A549 (cell line): ENCODE measurements at regions not wholly inside any gene's neighbourhood (a gene's known extent, or its start where the extent isn't known, plus 50 kb on each side); places are given as distances from the start of the nearest gene placed in this dataset.

ENCODE experiments used
- ATAC-seq, 2 experiments: fragments of 200-7000 bp in 1 of 2; fragments of >200 bp in 1 of 2; cut with Nextera tagmentation in 1 of 2; cut with Tn5 transposase in 1 of 2; 3 replicates each; pipeline versions ENCODE4 v1.8.0 to v1.9.1; 2018 to 2020; ENCODE audit warnings: mild to moderate bottlenecking in 1 of 2, moderate library complexity in 1 of 2
- CTCF ChIA-PET: fragments of 300-600 bp; sonication (Branson Sonifier 250); formaldehyde crosslinking; extraction: SDS; loops from one replicate; lab custom pipeline; 2021; ENCODE audit warnings: antibody characterized with exemption, inconsistent platforms; lab: Yijun Ruan, JAX
- POLR2A ChIA-PET: fragments of 350-600 bp; formaldehyde crosslinking; extraction: SDS; loops from one replicate; lab custom pipeline; 2021; ENCODE audit warnings: antibody characterized with exemption, inconsistent platforms; lab: Yijun Ruan, JAX
- DNase-seq, 2 experiments: peaks; one replicate each; pipeline versions ENCODE4 v3.0.0 to v3.0.0-alpha.2; 2011 to 2016; ENCODE audit warnings: low read depth in 1 of 2, low spot score in 1 of 2
- FAIRE-seq: peaks from 2 replicates; lab custom pipeline; 2011; peaks lifted over from hg19 to GRCh38; lab: Jason Lieb, UNC
- H3K27ac ChIP-seq, 2 experiments: fragments of >200 bp; sonication (Bioruptor Twin); formaldehyde crosslinking; 3 replicates each; pipeline ENCODE4 v1.5.1; 2016 to 2017
- H3K4me1 ChIP-seq: fragments of >200 bp; sonication (Bioruptor Twin); formaldehyde crosslinking; 3 replicates; pipeline ENCODE4 v1.6.1; 2016
- H3K4me2 ChIP-seq: fragments of >200 bp; sonication (Bioruptor Twin); formaldehyde crosslinking; 3 replicates; pipeline ENCODE4 v1.6.1; 2016
- H3K4me3 ChIP-seq: fragments of >200 bp; sonication (Bioruptor Twin); formaldehyde crosslinking; 3 replicates; pipeline ENCODE4 v1.5.1; 2016
- H3K9me3 ChIP-seq: fragments of >200 bp; sonication (Bioruptor Twin); formaldehyde crosslinking; 3 replicates; pipeline ENCODE4 v1.6.1; 2016
- ATOH8 ChIP-seq: fragments of 250-450 bp; sonication (Bioruptor Pico); IDR thresholded peaks from 2 replicates; pipeline ENCODE4 v1.5.0; 2020; ENCODE audit warnings: low read depth, mild to moderate bottlenecking, moderate library complexity
- BHLHE40 ChIP-seq: IDR thresholded peaks from 2 replicates; pipeline ENCODE4 v1.6.1; 2012; ENCODE audit warnings: low read depth, low read length, inconsistent platforms
- CBX2 ChIP-seq: fragments of 200-600 bp; sonication (generic); IDR thresholded peaks from 2 replicates; pipeline ENCODE4 v1.6.1; 2016; ENCODE audit warnings: low read depth, mild to moderate bottlenecking, borderline replicate concordance
- CHD2 ChIP-seq: fragments of 150-350 bp; IDR thresholded peaks from 2 replicates; pipeline ENCODE4 v1.6.1; 2014; ENCODE audit warnings: low read length; ENCODE audit not compliant: partially characterized antibody
- ELK1 ChIP-seq: fragments of 150-350 bp; IDR thresholded peaks from 2 replicates; pipeline ENCODE4 v1.6.1; 2014; ENCODE audit warnings: low read depth, mild to moderate bottlenecking, low read length
- FOSB ChIP-seq: fragments of 250-450 bp; sonication (Bioruptor Pico); IDR thresholded peaks from 2 replicates; pipeline ENCODE4 v1.5.0; 2020; ENCODE audit warnings: mild to moderate bottlenecking, moderate library complexity
- FOSL2 ChIP-seq, 2 experiments: fragments of 450-650 bp in 1 of 2; fragments of >200 bp in 1 of 2; sonication (Bioruptor Twin) in 1 of 2; formaldehyde crosslinking; IDR thresholded peaks; 2 replicates each; pipeline versions ENCODE4 v1.5.0 to v1.6.1; 2016 to 2020; ENCODE audit warnings: mild to moderate bottlenecking in 1 of 2, moderate library complexity in 1 of 2
- HDAC2 ChIP-seq: fragments of 200-600 bp; sonication (generic); IDR thresholded peaks from 2 replicates; pipeline ENCODE4 v1.6.1; 2016
- HMGXB4 ChIP-seq: fragments of 250-450 bp; sonication (Bioruptor Pico); IDR thresholded peaks from 2 replicates; pipeline ENCODE4 v1.5.0; 2021; ENCODE audit warnings: mild to moderate bottlenecking, moderate library complexity, borderline replicate concordance
- HOXB13 ChIP-seq: fragments of 250-450 bp; sonication (Bioruptor Pico); IDR thresholded peaks from 2 replicates; pipeline ENCODE4 v1.5.0; 2020; ENCODE audit warnings: low read depth, mild to moderate bottlenecking, moderate library complexity
- JUN ChIP-seq, 2 experiments: fragments of >200 bp; sonication (Bioruptor Twin); formaldehyde crosslinking; IDR thresholded peaks; 2 replicates in 1 of 2; 3 replicates in 1 of 2; pipeline ENCODE4 v1.6.1; 2016 to 2017
- JUNB ChIP-seq: fragments of >200 bp; sonication (Bioruptor Twin); formaldehyde crosslinking; IDR thresholded peaks from 2 replicates; pipeline ENCODE4 v1.6.1; 2016
- KDM1A ChIP-seq: fragments of 200-600 bp; sonication (generic); IDR thresholded peaks from 2 replicates; pipeline ENCODE4 v1.6.1; 2016; ENCODE audit warnings: low read depth, mild to moderate bottlenecking
- MAX ChIP-seq: IDR thresholded peaks from 2 replicates; pipeline ENCODE4 v1.6.1; 2012
- NFE2L2 ChIP-seq: fragments of 150-350 bp; conservative IDR thresholded peaks from 2 replicates; pipeline ENCODE4 v1.6.1; 2014; ENCODE audit warnings: low read length
- NR3C1 ChIP-seq: fragments of >200 bp; sonication (Bioruptor Twin); formaldehyde crosslinking; IDR thresholded peaks from 3 replicates; pipeline ENCODE4 v1.6.1; 2017
- PBX3 ChIP-seq: IDR thresholded peaks from 2 replicates; pipeline ENCODE4 v1.6.1; 2012
- PHF8 ChIP-seq: fragments of 200-600 bp; sonication (generic); IDR thresholded peaks from 2 replicates; pipeline ENCODE4 v1.6.1; 2016; ENCODE audit warnings: low read depth, mild to moderate bottlenecking, antibody characterized with exemption, moderate library complexity, borderline replicate concordance
- POLR2A ChIP-seq: IDR thresholded peaks from 2 replicates; pipeline ENCODE4 v1.6.1; 2012; ENCODE audit warnings: mild to moderate bottlenecking, low read length
- POLR2AphosphoS2 ChIP-seq: conservative IDR thresholded peaks from 2 replicates; pipeline ENCODE4 v1.6.1; 2012; ENCODE audit warnings: low read length, improper control_type of control experiment, inconsistent platforms
- RARB ChIP-seq: fragments of 250-450 bp; sonication (Bioruptor Pico); IDR thresholded peaks from 2 replicates; pipeline ENCODE4 v1.8.0; 2021; ENCODE audit warnings: mild to moderate bottlenecking, moderate library complexity
- RCOR1 ChIP-seq: fragments of 150-350 bp; IDR thresholded peaks from 2 replicates; pipeline ENCODE4 v1.6.1; 2014; ENCODE audit warnings: antibody characterized with exemption, low read length, low read depth
- REST ChIP-seq: fragments of 200-600 bp; sonication (generic); IDR thresholded peaks from 2 replicates; pipeline ENCODE4 v1.6.1; 2016; ENCODE audit warnings: antibody characterized with exemption, mild to moderate bottlenecking, moderate library complexity
- RFX5 ChIP-seq: fragments of 450-650 bp; IDR thresholded peaks from 2 replicates; pipeline ENCODE4 v1.7.1; 2014; ENCODE audit warnings: antibody characterized with exemption, mild to moderate bottlenecking, moderate library complexity
- SREBF2 ChIP-seq: fragments of 450-650 bp; IDR thresholded peaks from 2 replicates; pipeline ENCODE4 v1.6.1; 2014; ENCODE audit warnings: mild to moderate bottlenecking, moderate library complexity
- TFCP2L1 ChIP-seq: fragments of 250-450 bp; sonication (Bioruptor Pico); IDR thresholded peaks from 2 replicates; pipeline ENCODE4 v1.5.0; 2021; ENCODE audit warnings: mild to moderate bottlenecking
- TP53 ChIP-seq: fragments of 250-450 bp; sonication (Bioruptor Pico); IDR thresholded peaks from 2 replicates; pipeline ENCODE4 v1.5.0; 2021; ENCODE audit warnings: mild to moderate bottlenecking, moderate library complexity
- WGBS: methylation state at CpG from one replicate; pipeline ENCODE4 v1.1.6; 2017; ENCODE audit errors: missing lambda C conversion rate; 5-methylcytosine and 5-hydroxymethylcytosine counted together

- ChIA-PET CTCF (no interaction called here), POLR2A (no interaction called here)
- TF ChIP-seq HDAC2 (no peak), CBX2 (no peak), CHD2 (no peak), PHF8 (no peak), FOSB (no peak), TP53 (CRISPR knock-in tag) (no peak), MAX (no peak), POLR2A (no peak), BHLHE40 (no peak), SREBF2 (no peak), HOXB13 (CRISPR knock-in tag) (no peak), RFX5 (no peak), FOSL2 (IDR thresholded peaks at IDR 0.05) (no peak), FOSL2 (CRISPR knock-in tag; IDR thresholded peaks at IDR 0.05) (no peak), RCOR1 (no peak), KDM1A (no peak), PBX3 (no peak), NFE2L2 (no peak)
- no peak overlapping the region for H3K4me2 ChIP-seq
- FAIRE-seq (no peak), DNase-seq (no peak), ATAC-seq (no peak)
- H3K27ac ChIP-seq: no peak overlapping the region
- no peaks in the 10 kb centered on the region for H3K9me3 ChIP-seq
- WGBS: 89% methylated on average over 8 of the region's 8 CpGs
- H3K4me3 ChIP-seq: no peak overlapping the region
- H3K4me1 ChIP-seq: no peaks in the 10 kb centered on the region
Measured at GRCh38 chr6:144449911-144450597, 164.9 kb downstream of the UTRN start.

GRCh38 chr6:144460327-144461095, 175.4 kb downstream of the UTRN start:
- DNase-seq (no peak), FAIRE-seq (no peak), ATAC-seq (no peak)
- no peak for TF ChIP-seq PHF8
- no peak for TF ChIP-seq REST
- no peak for TF ChIP-seq HOXB13 (CRISPR knock-in tag)
- TF ChIP-seq ATOH8 (CRISPR knock-in tag): no peak
- no peak for TF ChIP-seq HMGXB4 (CRISPR knock-in tag)
- no peak for TF ChIP-seq CBX2
- TF ChIP-seq TFCP2L1 (CRISPR knock-in tag): no peak
- TF ChIP-seq POLR2AphosphoS2: no peak
- TF ChIP-seq ELK1: no peak
- TF ChIP-seq JUN (IDR thresholded peaks at IDR 0.05): no peak
- TF ChIP-seq JUNB: no peak
- TF ChIP-seq POLR2A: no peak
- TF ChIP-seq RARB (CRISPR knock-in tag): no peak
- no peak for TF ChIP-seq NR3C1
- Histone ChIP-seq H3K4me1 (no peaks in the 10 kb centered on the region), H3K27ac (no peak overlapping the region), H3K9me3 (no peaks in the 10 kb centered on the region), H3K4me3 (no peak overlapping the region), H3K4me2 (no peak overlapping the region)
- 87% methylated on average over 5 of the region's 5 CpGs for WGBS
- ChIA-PET CTCF (interaction anchor here (0.6 to 1.3 kb wide), 2 partner anchors 21 to 192 kb away, joined by 4 read pairs; no protein-coding TSS in a partner anchor), POLR2A (no interaction called here)
